Activated naive CD8-positive, alpha-beta T cell (primary cell): ENCODE measurements at regions not wholly inside any gene's neighbourhood (a gene's known extent, or its start where the extent isn't known, plus 50 kb on each side); places are given as distances from the start of the nearest gene placed in this dataset.

Experiments
- H3K27ac Mint-ChIP-seq: one replicate; pipeline ENCODE4 v1.8.0; 2021; ENCODE audit warnings: mixed read lengths
- H3K27me3 Mint-ChIP-seq: one replicate; pipeline ENCODE4 v1.8.0; 2021; ENCODE audit warnings: mixed read lengths
- H3K36me3 Mint-ChIP-seq: one replicate; pipeline ENCODE4 v1.8.0; 2021; ENCODE audit warnings: mixed read lengths
- H3K4me1 Mint-ChIP-seq: one replicate; pipeline ENCODE4 v1.8.0; 2021; ENCODE audit warnings: low read depth, mixed read lengths
- H3K4me3 Mint-ChIP-seq: one replicate; pipeline ENCODE4 v1.8.0; 2021; ENCODE audit warnings: mild to moderate bottlenecking, mixed read lengths
- H3K9me3 Mint-ChIP-seq: one replicate; pipeline ENCODE4 v1.8.0; 2021; ENCODE audit warnings: low read depth, mixed read lengths

DNA sequence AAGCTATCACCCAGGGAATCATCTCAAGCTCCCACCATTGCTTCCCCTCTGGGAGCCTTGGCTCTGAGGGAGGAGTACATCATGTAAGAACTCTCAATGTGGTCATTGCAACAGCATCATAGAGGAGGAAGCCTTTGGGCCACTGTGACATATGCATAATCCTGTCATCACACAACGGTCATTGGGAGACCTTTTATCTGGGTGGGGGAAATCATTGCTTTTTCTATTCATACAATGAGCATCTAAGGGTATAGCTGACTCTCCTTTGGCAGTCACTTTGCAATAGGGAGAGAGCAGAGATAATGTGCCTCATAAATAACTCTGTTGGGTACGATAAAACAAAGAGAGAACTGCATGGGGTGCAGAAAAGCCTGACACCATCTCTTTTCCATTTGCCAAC lies 155.2 kb upstream of the KCNIP4 start:
- peaks cover 2% of the 10 kb centered on the region for H3K27me3 Mint-ChIP-seq
- peaks cover 10% of the 10 kb centered on the region for H3K4me1 Mint-ChIP-seq
- peaks cover 13% of the 10 kb centered on the region for H3K9me3 Mint-ChIP-seq
- H3K27ac Mint-ChIP-seq: no peak overlapping the region
- H3K4me3 Mint-ChIP-seq: no peak overlapping the region
- H3K36me3 Mint-ChIP-seq: no peaks in the 10 kb centered on the region

- Mint-ChIP-seq H3K4me1 (peaks cover 14% of the 10 kb centered on the region), H3K27ac (peak overlapping the region; percentile 62), H3K4me3 (peak overlapping the region; percentile 7), H3K9me3 (no peaks in the 10 kb centered on the region), H3K27me3 (peaks cover 2% of the 10 kb centered on the region), H3K36me3 (no peaks in the 10 kb centered on the region)
These were observed 151.3 kb upstream of the KCNIP4 start for GRCh38 chr4:22099896-22100295.

DNA sequence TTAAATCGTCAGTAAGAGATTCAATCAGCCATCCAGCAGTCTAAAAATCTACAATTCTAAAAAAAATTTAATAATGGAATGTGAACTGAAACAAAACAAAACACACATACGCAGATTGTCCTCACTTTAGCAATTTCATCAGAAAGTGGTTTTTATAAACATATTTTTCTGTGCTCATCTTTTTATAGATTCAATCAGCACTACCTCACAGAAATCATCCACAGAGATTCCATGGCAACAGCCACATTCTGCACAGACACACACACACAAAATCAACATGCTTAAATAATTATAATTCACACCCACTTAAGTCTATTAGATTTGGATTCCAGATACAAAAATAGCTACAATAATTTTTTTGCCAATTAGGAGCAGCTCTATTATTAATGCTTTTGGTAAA lies 149.0 kb upstream of the KCNIP4 start:
- no peak overlapping the region for H3K4me3 Mint-ChIP-seq
- H3K27ac Mint-ChIP-seq: no peak overlapping the region
- no peaks in the 10 kb centered on the region for H3K9me3 Mint-ChIP-seq
- H3K36me3 Mint-ChIP-seq: no peaks in the 10 kb centered on the region
- H3K27me3 Mint-ChIP-seq: peaks cover under 1% of the 10 kb centered on the region
- H3K4me1 Mint-ChIP-seq: peaks cover 14% of the 10 kb centered on the region

DNA sequence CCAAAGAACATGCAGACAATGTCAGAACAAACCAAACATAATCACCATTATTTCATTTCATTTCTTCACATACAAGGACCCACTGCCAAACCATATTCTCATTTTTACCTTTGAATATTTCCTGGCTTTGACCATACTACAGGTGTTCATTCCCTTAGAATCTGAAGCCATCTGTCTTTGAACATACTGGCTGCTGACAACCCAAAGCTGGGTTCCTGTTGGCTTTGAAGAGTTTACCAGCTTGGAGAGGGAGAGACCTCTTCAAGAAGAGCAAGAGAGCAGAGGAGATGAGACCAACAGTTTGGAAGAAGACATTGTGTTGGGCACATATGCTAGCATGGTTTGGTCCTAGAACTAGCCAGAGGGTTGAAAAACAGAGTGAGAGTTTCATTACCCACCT lies 145.6 kb upstream of the KCNIP4 start:
- Mint-ChIP-seq H3K27ac (no peak overlapping the region), H3K9me3 (no peaks in the 10 kb centered on the region), H3K27me3 (no peaks in the 10 kb centered on the region), H3K4me1 (peaks cover 6% of the 10 kb centered on the region), H3K36me3 (no peaks in the 10 kb centered on the region), H3K4me3 (no peak overlapping the region)

DNA sequence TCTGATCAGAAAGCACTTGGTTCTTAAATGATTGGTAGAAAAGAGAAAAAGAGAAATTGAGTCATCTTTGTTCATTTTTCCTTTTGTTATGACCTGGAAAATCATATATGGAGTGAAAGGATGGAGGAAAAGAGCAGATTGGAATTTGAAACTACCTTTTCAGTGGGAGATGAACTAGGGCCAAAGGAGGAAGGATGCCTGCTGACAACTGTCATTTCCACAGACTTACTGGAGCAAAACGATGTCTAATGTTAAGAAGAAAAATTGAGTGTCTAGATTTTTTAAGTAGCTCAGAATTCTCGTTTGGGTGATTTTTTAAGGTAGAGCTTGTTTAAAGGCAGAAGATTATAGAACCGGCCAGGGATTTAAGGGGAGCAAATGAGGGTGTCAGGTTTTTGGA lies 144.6 kb upstream of the KCNIP4 start:
- H3K27ac Mint-ChIP-seq: no peak overlapping the region
- H3K4me1 Mint-ChIP-seq: no peaks in the 10 kb centered on the region
- H3K9me3 Mint-ChIP-seq: peaks cover 7% of the 10 kb centered on the region
- no peaks in the 10 kb centered on the region for H3K27me3 Mint-ChIP-seq
- no peaks in the 10 kb centered on the region for H3K36me3 Mint-ChIP-seq
- H3K4me3 Mint-ChIP-seq: no peak overlapping the region

- no peaks in the 10 kb centered on the region for H3K27me3 Mint-ChIP-seq
These were observed 143.3 kb upstream of the KCNIP4 start for GRCh38 chr4:22091906-22092305.

GRCh38 chr4:22091352-22091717 lies 142.8 kb upstream of the KCNIP4 start:
- H3K4me1 Mint-ChIP-seq: no peaks in the 10 kb centered on the region
- H3K4me3 Mint-ChIP-seq: no peak overlapping the region
- H3K27ac Mint-ChIP-seq: no peak overlapping the region
- no peaks in the 10 kb centered on the region for H3K27me3 Mint-ChIP-seq
- no peaks in the 10 kb centered on the region for H3K36me3 Mint-ChIP-seq
- peaks cover 15% of the 10 kb centered on the region for H3K9me3 Mint-ChIP-seq

More at GRCh38 chr4:22091906-22092305, 143.3 kb upstream of the KCNIP4 start:
- H3K36me3 Mint-ChIP-seq: no peaks in the 10 kb centered on the region
- no peaks in the 10 kb centered on the region for H3K4me1 Mint-ChIP-seq
- H3K27ac Mint-ChIP-seq: no peak overlapping the region
- H3K9me3 Mint-ChIP-seq: peaks cover 14% of the 10 kb centered on the region
- no peak overlapping the region for H3K4me3 Mint-ChIP-seq

- Mint-ChIP-seq H3K9me3 (peaks cover 20% of the 10 kb centered on the region), H3K27me3 (no peaks in the 10 kb centered on the region), H3K4me3 (no peak overlapping the region), H3K4me1 (no peaks in the 10 kb centered on the region), H3K36me3 (no peaks in the 10 kb centered on the region), H3K27ac (no peak overlapping the region)
These were observed 142.2 kb upstream of the KCNIP4 start for GRCh38 chr4:22090661-22091351.

DNA sequence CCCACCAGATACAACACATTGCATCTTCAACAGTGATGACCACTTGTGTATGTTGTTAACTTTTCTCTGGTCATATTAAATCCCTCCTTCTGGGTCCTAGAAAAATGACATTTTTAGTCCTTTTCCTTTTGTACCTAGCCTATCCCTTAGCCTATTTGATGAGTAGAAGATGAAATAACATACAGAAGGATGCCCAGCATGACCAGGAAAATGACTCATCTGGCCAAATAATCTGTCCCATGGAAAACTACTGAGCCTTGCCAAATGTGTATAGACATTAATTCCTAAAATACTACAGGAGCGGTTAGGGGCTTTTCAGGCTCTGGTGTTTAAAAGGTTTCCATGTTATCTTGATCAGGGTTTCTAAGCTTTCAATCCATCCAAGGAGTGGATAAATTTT lies 129.0 kb upstream of the KCNIP4 start:
- H3K9me3 Mint-ChIP-seq: peaks cover 12% of the 10 kb centered on the region
- no peaks in the 10 kb centered on the region for H3K4me1 Mint-ChIP-seq
- H3K27me3 Mint-ChIP-seq: no peaks in the 10 kb centered on the region
- peaks cover 2% of the 10 kb centered on the region for H3K36me3 Mint-ChIP-seq
- H3K4me3 Mint-ChIP-seq: no peak overlapping the region
- H3K27ac Mint-ChIP-seq: no peak overlapping the region

- Mint-ChIP-seq H3K4me3 (no peak overlapping the region), H3K36me3 (peaks cover 2% of the 10 kb centered on the region), H3K27me3 (no peaks in the 10 kb centered on the region), H3K27ac (no peak overlapping the region), H3K9me3 (peaks cover 12% of the 10 kb centered on the region), H3K4me1 (peaks cover 9% of the 10 kb centered on the region)
These were observed 124.2 kb upstream of the KCNIP4 start for GRCh38 chr4:22072726-22073125.

- H3K36me3 Mint-ChIP-seq: peaks cover 2% of the 10 kb centered on the region
- peaks cover 9% of the 10 kb centered on the region for H3K4me1 Mint-ChIP-seq
- H3K27me3 Mint-ChIP-seq: no peaks in the 10 kb centered on the region
- H3K4me3 Mint-ChIP-seq: no peak overlapping the region
- H3K9me3 Mint-ChIP-seq: peaks cover 12% of the 10 kb centered on the region
- peak overlapping the region; percentile 13 for H3K27ac Mint-ChIP-seq
These were observed 123.7 kb upstream of the KCNIP4 start for GRCh38 chr4:22072240-22072639.

GRCh38 chr4:22071749-22072148 lies 123.2 kb upstream of the KCNIP4 start:
- H3K4me3 Mint-ChIP-seq: no peak overlapping the region
- H3K27ac Mint-ChIP-seq: peak overlapping the region; percentile 13
- peaks cover 2% of the 10 kb centered on the region for H3K36me3 Mint-ChIP-seq
- H3K27me3 Mint-ChIP-seq: no peaks in the 10 kb centered on the region
- H3K4me1 Mint-ChIP-seq: peaks cover 9% of the 10 kb centered on the region
- peaks cover 12% of the 10 kb centered on the region for H3K9me3 Mint-ChIP-seq

DNA sequence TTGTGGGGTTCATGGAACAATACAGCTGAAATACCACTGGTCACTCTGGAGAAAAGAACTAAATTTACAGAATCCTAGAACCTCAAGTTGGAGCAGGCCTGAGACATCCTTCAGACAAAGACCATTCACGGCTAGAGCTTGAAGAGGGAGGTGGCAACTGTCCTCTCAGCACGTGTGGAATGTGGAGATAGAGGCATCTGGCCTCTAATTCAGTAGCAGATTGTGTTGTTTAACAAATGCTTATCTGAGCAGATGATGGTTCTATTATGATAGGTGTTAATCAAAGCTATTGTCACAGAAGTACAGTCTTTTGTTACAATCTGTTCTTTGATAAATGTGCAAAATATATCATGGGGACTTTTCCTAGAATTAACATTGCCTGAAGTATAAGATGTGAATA lies 121.7 kb upstream of the KCNIP4 start:
- no peaks in the 10 kb centered on the region for H3K27me3 Mint-ChIP-seq
- H3K4me3 Mint-ChIP-seq: no peak overlapping the region
- peaks cover 9% of the 10 kb centered on the region for H3K4me1 Mint-ChIP-seq
- H3K36me3 Mint-ChIP-seq: no peaks in the 10 kb centered on the region
- H3K9me3 Mint-ChIP-seq: peaks cover 8% of the 10 kb centered on the region
- no peak overlapping the region for H3K27ac Mint-ChIP-seq

DNA sequence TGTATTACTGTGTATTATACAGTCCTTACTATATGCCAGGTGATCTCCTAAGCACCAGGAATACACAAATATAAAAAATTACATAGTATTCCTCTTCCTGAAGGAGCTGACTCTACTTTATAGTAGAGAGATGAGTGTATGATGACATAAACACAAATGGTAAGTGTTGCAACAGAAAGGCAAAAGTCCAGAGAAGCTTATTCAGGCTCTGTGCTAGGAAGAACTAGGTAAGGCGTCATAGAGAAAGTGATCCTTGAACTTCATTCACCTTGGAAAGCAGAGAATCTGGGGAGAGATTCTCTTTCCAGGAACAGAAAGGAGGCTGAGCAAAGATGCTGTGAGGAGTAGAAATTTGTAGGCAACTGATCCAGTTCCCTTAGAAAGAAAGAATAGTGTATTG lies 115.0 kb upstream of the KCNIP4 start:
- H3K4me1 Mint-ChIP-seq: no peaks in the 10 kb centered on the region
- H3K36me3 Mint-ChIP-seq: no peaks in the 10 kb centered on the region
- H3K27me3 Mint-ChIP-seq: no peaks in the 10 kb centered on the region
- H3K4me3 Mint-ChIP-seq: no peak overlapping the region
- peaks cover 4% of the 10 kb centered on the region for H3K9me3 Mint-ChIP-seq
- H3K27ac Mint-ChIP-seq: no peak overlapping the region

- no peak overlapping the region for H3K4me3 Mint-ChIP-seq
- no peaks in the 10 kb centered on the region for H3K36me3 Mint-ChIP-seq
- H3K4me1 Mint-ChIP-seq: no peaks in the 10 kb centered on the region
- peaks cover 4% of the 10 kb centered on the region for H3K9me3 Mint-ChIP-seq
- no peaks in the 10 kb centered on the region for H3K27me3 Mint-ChIP-seq
- H3K27ac Mint-ChIP-seq: no peak overlapping the region
These were observed 114.1 kb upstream of the KCNIP4 start for GRCh38 chr4:22062676-22063075.

- H3K4me3 Mint-ChIP-seq: no peak overlapping the region
- H3K9me3 Mint-ChIP-seq: peaks cover 10% of the 10 kb centered on the region
- H3K27me3 Mint-ChIP-seq: no peaks in the 10 kb centered on the region
- H3K36me3 Mint-ChIP-seq: no peaks in the 10 kb centered on the region
- H3K4me1 Mint-ChIP-seq: peaks cover 4% of the 10 kb centered on the region
- H3K27ac Mint-ChIP-seq: no peak overlapping the region
These were observed 107.4 kb upstream of the KCNIP4 start for GRCh38 chr4:22055954-22056353.
